Gastrocnemius medialis (tissue), 4 donors: ENCODE measurements at regions not wholly inside any gene's neighbourhood (a gene's known extent, or its start where the extent isn't known, plus 50 kb on each side); places are given as distances from the start of the nearest gene placed in this dataset.
A peak's percentile ranks its signal among the peaks of the same experiment; 100 is the strongest.

Experiments used
- ATAC-seq, 2 donors: fragments of 150-250 bp; one replicate each; pipeline ENCODE4 v1.9.1; 2016
- DNase-seq, 2 donors: peaks; one replicate each; pipeline ENCODE4 v3.0.0-alpha.2; 2019
- H3K27ac ChIP-seq, 4 donors: fragments of 200-600 bp; sonication (generic); 1 replicate in 1 of 4; 2 replicates in 3 of 4; pipeline ENCODE4 v1.5.1; 2016 to 2018; ENCODE audit warnings: mild to moderate bottlenecking in 2 of 4, moderate library complexity in 1 of 4
- H3K27me3 ChIP-seq, 3 donors: fragments of 200-600 bp; sonication (generic) in 2 of 3; 1 replicate in 1 of 3; 2 replicates in 2 of 3; pipeline versions ENCODE4 v1.5.1 to v1.6.0; 2016 to 2019; ENCODE audit warnings: mild to moderate bottlenecking in 1 of 3, moderate library complexity in 1 of 3
- H3K36me3 ChIP-seq, 2 donors: fragments of 200-600 bp; sonication (generic) in 1 of 2; one replicate each; pipeline ENCODE4 v1.5.1; 2017 to 2018
- H3K4me1 ChIP-seq, 2 donors: fragments of 200-600 bp; sonication (generic) in 1 of 2; one replicate each; pipeline ENCODE4 v1.5.1; 2016 to 2017; ENCODE audit warnings: mild to moderate bottlenecking in 2 of 2
- H3K4me3 ChIP-seq, 4 donors: fragments of 200-600 bp; sonication (generic) in 3 of 4; 1 replicate in 1 of 4; 2 replicates in 3 of 4; pipeline ENCODE4 v1.5.1; 2016 to 2019; ENCODE audit warnings: mild to moderate bottlenecking in 2 of 4
- H3K9me3 ChIP-seq, 3 donors: fragments of 200-600 bp; sonication (generic) in 2 of 3; 1 replicate in 1 of 3; 2 replicates in 2 of 3; pipeline ENCODE4 v1.5.1; 2016 to 2019
- CTCF ChIP-seq, 5 experiments: fragments of 450-650 bp in 3 of 5; fragments of 200-600 bp in 2 of 5; sonication (generic) in 2 of 5; IDR thresholded peaks in 4 of 5; conservative IDR thresholded peaks in 1 of 5; 1 replicate in 4 of 5; 2 replicates in 1 of 5; pipeline ENCODE4 v1.5.1; 2016 to 2019; ENCODE audit warnings: antibody characterized with exemption in 5 of 5, mild to moderate bottlenecking in 3 of 5, moderate library complexity in 3 of 5
- POLR2A ChIP-seq, 2 donors: fragments of 450-650 bp; IDR thresholded peaks; one replicate each; pipeline ENCODE4 v1.6.1; 2017; ENCODE audit warnings: antibody characterized with exemption in 2 of 2, mild to moderate bottlenecking in 2 of 2, moderate library complexity in 2 of 2
- in situ Hi-C, 4 donors: fragments of 200-750 bp; cut with MboI; loops; one replicate each; pipeline versions ENCODE4 v1.15.0 to v1.8.0; 2017; ENCODE audit warnings: low sequenced_read_pairs in 4 of 4
- intact Hi-C: fragments of 100-400 bp; cut with DNase I; formaldehyde crosslinking; loops from one replicate; pipeline ENCODE4 v1.15.1; 2023; ENCODE audit warnings: low total_unique reads

GRCh38 chr7:84640637-84641036, 446.0 kb upstream of the SEMA3A start:
- Histone ChIP-seq H3K9me3 (no peaks in the 10 kb centered on the region), H3K27ac (no peak overlapping the region), H3K36me3 (no peaks in the 10 kb centered on the region), H3K4me1 (no peaks in the 10 kb centered on the region), H3K27me3 (no peaks in the 10 kb centered on the region), H3K4me3 (no peak overlapping the region)
- ATAC-seq (no peak), DNase-seq (no peak)
- TF ChIP-seq CTCF (IDR thresholded peaks at IDR 0.05 in 4 of 5, conservative IDR thresholded peaks at IDR 0.05 in 1 of 5) (no peak), POLR2A (IDR thresholded peaks at IDR 0.05) (no peak)
- in situ Hi-C loops (no loop called here), intact Hi-C loops (no loop called here)

- no peak for ATAC-seq
Measured at GRCh38 chr7:84638339-84638697, 443.7 kb upstream of the SEMA3A start.

GRCh38 chr7:84637568-84638338, 443.2 kb upstream of the SEMA3A start:
- in situ Hi-C loops = no loop called here
- Histone ChIP-seq H3K36me3 (no peaks in the 10 kb centered on the region), H3K27me3 (no peaks in the 10 kb centered on the region), H3K4me1 (no peaks in the 10 kb centered on the region), H3K4me3 (no peak overlapping the region), H3K27ac (no peak overlapping the region), H3K9me3 (no peaks in the 10 kb centered on the region)
- no peak for DNase-seq
- TF ChIP-seq CTCF (IDR thresholded peaks at IDR 0.05 in 4 of 5, conservative IDR thresholded peaks at IDR 0.05 in 1 of 5) = no peak
- TF ChIP-seq POLR2A (IDR thresholded peaks at IDR 0.05) = no peak
- intact Hi-C loops = no loop called here
- peak in 1 of 2 donors; percentile 39 for ATAC-seq

More at GRCh38 chr7:84638339-84638697, 443.7 kb upstream of the SEMA3A start:
- Histone ChIP-seq H3K36me3 (no peaks in the 10 kb centered on the region), H3K9me3 (no peaks in the 10 kb centered on the region), H3K4me3 (no peak overlapping the region), H3K4me1 (no peaks in the 10 kb centered on the region), H3K27ac (no peak overlapping the region), H3K27me3 (no peaks in the 10 kb centered on the region)
- intact Hi-C loops = no loop called here
- DNase-seq = no peak
- TF ChIP-seq CTCF (IDR thresholded peaks at IDR 0.05 in 4 of 5, conservative IDR thresholded peaks at IDR 0.05 in 1 of 5) (no peak), POLR2A (IDR thresholded peaks at IDR 0.05) (no peak)
- in situ Hi-C loops = no loop called here

GRCh38 chr7:84631913-84632312, 437.3 kb upstream of the SEMA3A start:
- Histone ChIP-seq H3K9me3 (no peaks in the 10 kb centered on the region), H3K4me3 (no peak overlapping the region), H3K4me1 (no peaks in the 10 kb centered on the region), H3K27ac (no peak overlapping the region), H3K27me3 (no peaks in the 10 kb centered on the region), H3K36me3 (no peaks in the 10 kb centered on the region)
- in situ Hi-C loops (no loop called here), intact Hi-C loops (no loop called here)
- ATAC-seq (no peak), DNase-seq (no peak)
- TF ChIP-seq CTCF (IDR thresholded peaks at IDR 0.05 in 4 of 5, conservative IDR thresholded peaks at IDR 0.05 in 1 of 5) (no peak), POLR2A (IDR thresholded peaks at IDR 0.05) (no peak)
